ENCODE measurements at regions not wholly inside any gene's neighbourhood (a gene's known extent, or its start where the extent isn't known, plus 50 kb on each side); places are given as distances from the start of the nearest gene placed in this dataset.

- no peak for DNase-seq (ENCODE audit: low read depth)
- no peak overlapping the region for H3K4me3 ChIP-seq (ENCODE audit: low read length)
- TF ChIP-seq, protein P1, sequence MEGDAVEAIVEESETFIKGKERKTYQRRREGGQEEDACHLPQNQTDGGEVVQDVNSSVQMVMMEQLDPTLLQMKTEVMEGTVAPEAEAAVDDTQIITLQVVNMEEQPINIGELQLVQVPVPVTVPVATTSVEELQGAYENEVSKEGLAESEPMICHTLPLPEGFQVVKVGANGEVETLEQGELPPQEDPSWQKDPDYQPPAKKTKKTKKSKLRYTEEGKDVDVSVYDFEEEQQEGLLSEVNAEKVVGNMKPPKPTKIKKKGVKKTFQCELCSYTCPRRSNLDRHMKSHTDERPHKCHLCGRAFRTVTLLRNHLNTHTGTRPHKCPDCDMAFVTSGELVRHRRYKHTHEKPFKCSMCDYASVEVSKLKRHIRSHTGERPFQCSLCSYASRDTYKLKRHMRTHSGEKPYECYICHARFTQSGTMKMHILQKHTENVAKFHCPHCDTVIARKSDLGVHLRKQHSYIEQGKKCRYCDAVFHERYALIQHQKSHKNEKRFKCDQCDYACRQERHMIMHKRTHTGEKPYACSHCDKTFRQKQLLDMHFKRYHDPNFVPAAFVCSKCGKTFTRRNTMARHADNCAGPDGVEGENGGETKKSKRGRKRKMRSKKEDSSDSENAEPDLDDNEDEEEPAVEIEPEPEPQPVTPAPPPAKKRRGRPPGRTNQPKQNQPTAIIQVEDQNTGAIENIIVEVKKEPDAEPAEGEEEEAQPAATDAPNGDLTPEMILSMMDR (conservative IDR thresholded peaks at IDR 0.05; ENCODE audit: low read depth, low read length): no peak
Observed at GRCh38 chr5:82375488-82376244, 97.5 kb upstream of the RPS23 start.

DNA sequence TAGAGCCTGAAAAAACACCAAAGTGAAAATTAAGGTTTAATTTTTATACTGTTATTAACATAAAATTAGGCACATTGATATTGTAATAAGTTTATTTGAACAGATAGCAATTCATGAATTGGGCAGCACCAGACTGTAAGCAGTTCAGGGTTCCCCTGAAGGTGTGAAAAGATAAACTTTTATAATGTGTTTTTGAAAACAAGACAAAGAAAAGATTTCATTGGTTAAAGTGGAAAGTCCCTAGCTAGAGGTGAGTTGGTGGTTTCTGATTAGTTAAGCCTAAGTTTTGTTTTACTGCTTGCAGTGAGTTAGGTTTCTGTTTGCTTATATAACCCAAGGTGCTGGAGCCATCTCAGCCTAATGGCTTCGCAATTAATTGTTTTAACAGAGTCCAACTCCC lies 96.5 kb upstream of the RPS23 start:
- TF ChIP-seq, protein P1 (conservative IDR thresholded peaks at IDR 0.05; ENCODE audit: low read depth, low read length): no peak
- no peak overlapping the region for H3K4me3 ChIP-seq (ENCODE audit: low read length)
- no peak for DNase-seq (ENCODE audit: low read depth)

GRCh38 chr5:82367930-82368329 lies 89.8 kb upstream of the RPS23 start:
- DNase-seq (ENCODE audit: low read depth): no peak
- no peak overlapping the region for H3K4me3 ChIP-seq (ENCODE audit: low read length)
- TF ChIP-seq, protein P1 (conservative IDR thresholded peaks at IDR 0.05; ENCODE audit: low read depth, low read length): no peak

DNA sequence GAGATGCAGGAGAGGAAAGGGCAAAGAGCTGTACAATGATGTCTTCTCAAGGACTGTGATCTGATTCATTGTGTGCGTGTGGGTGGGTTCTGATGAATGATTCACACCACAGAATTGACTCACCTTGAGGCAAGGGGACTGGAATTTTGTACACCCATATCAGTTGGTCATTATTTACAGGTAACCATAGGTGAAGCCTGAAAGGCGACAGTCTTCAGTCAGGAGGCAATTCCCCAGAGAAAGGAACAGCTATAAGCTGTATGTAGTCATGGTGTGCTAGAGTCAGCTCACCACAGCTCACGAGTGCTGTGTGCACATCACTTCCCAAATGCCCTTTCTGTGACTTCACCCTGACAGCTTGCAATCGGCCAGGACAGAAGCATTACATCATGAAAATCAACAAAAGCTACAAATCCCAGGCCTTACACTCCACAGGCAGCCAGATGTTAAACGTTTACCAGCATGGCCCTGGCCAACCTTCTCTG lies 87.6 kb upstream of the RPS23 start:
- no peak for DNase-seq (ENCODE audit: low read depth)
- TF ChIP-seq, protein P1 (conservative IDR thresholded peaks at IDR 0.05; ENCODE audit: low read depth, low read length): no peak

GRCh38 chr5:82365026-82365425 lies 86.9 kb upstream of the RPS23 start:
- H3K4me3 ChIP-seq (ENCODE audit: low read length): no peak overlapping the region
- TF ChIP-seq, protein P1 (conservative IDR thresholded peaks at IDR 0.05; ENCODE audit: low read depth, low read length): no peak
- DNase-seq (ENCODE audit: low read depth): no peak

More for the DNA sequence above, 87.6 kb upstream of the RPS23 start:
- H3K4me3 ChIP-seq (ENCODE audit: low read length): no peak overlapping the region

DNA sequence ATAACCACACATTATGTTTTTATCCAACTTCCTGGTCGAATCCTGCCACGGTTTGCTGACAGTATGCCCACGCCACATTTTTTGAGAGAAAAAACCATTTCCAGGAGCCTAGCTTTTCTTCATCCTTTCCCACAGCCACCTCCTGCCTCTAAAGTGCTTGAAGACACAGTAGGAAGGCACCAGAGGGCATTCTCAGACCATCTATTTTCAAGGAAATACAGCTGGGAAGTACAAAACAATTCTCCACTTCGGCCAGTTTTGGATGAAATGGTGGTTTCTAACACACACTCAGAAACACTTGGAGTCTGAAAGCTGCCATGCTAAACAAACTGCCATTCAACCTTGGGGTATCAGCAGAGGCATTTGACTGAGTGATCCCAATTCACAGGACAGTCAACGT lies 86.3 kb upstream of the RPS23 start:
- DNase-seq (ENCODE audit: low read depth): no peak
- TF ChIP-seq, protein P1 (conservative IDR thresholded peaks at IDR 0.05; ENCODE audit: low read depth, low read length): peak; percentile 66
- H3K4me3 ChIP-seq (ENCODE audit: low read length): no peak overlapping the region

DNA sequence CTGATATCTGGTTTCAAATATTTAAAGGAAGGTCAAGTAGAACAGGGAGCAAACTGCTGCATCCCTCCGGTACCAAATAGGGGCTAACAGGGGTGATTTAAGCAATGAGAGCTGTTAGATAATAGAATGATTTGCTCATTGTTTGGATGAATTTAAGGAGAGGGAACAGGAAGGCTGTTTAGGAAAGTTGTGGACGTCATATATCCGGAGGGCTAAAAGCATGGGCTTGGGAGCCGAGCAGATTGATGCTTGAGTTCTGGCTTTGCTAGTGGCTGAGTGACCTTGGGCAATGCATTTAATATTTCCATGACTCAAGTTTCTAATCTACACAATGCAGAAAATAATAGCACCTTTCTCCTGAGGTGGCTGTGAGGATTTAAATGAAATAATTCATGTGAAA lies 85.4 kb upstream of the RPS23 start:
- no peak for DNase-seq (ENCODE audit: low read depth)
- no peak overlapping the region for H3K4me3 ChIP-seq (ENCODE audit: low read length)
- TF ChIP-seq, protein P1 (conservative IDR thresholded peaks at IDR 0.05; ENCODE audit: low read depth, low read length): no peak

All from retinal pigment epithelial cell (primary cell).